Colonic mucosa (tissue), 4 donors: ENCODE measurements at regions not wholly inside any gene's neighbourhood (a gene's known extent, or its start where the extent isn't known, plus 50 kb on each side); places are given as distances from the start of the nearest gene placed in this dataset.

Experiments used
- DNase-seq: peaks from one replicate; pipeline ENCODE4 v3.0.0-alpha.2; 2020
- H3K27ac ChIP-seq: fragments of 200-600 bp; one replicate; pipeline ENCODE4 v1.8.0; 2021
- H3K27me3 ChIP-seq: fragments of 200-600 bp; one replicate; pipeline ENCODE4 v1.8.0; 2021
- H3K36me3 ChIP-seq: fragments of 200-600 bp; one replicate; pipeline ENCODE4 v1.8.0; 2021
- H3K4me1 ChIP-seq: fragments of 200-600 bp; one replicate; pipeline ENCODE4 v1.8.0; 2021; ENCODE audit warnings: mild to moderate bottlenecking
- H3K4me3 ChIP-seq: fragments of 200-600 bp; one replicate; pipeline ENCODE4 v1.8.0; 2021
- H3K9ac ChIP-seq, 2 donors: one replicate each; pipeline ENCODE4 v1.7.0; 2013; ENCODE audit warnings: control low read depth in 2 of 2, low read depth in 2 of 2, low read length in 2 of 2
- H3K9me3 ChIP-seq: fragments of 200-600 bp; one replicate; pipeline ENCODE4 v1.8.0; 2021
- CTCF ChIP-seq: fragments of 200-600 bp; IDR thresholded peaks from one replicate; pipeline ENCODE4 v1.8.0; 2022; ENCODE audit warnings: antibody characterized with exemption, mild to moderate bottlenecking
- intact Hi-C: fragments of 100-400 bp; cut with DNase I; formaldehyde crosslinking; loops from one replicate; pipeline ENCODE4 v1.14.1; 2022
- donor health status: healthy.
- donor health status: DM: no; HTN: no; CAD: no.
- donor health status: DM: no; HTN: no; CAD: no.

GRCh38 chr19:33905473-33905936 is 108.8 kb downstream of the KCTD15 start:
- no peak for TF ChIP-seq CTCF
- DNase-seq, result peak; percentile 29
- H3K4me3 ChIP-seq, result peak overlapping the region; percentile 45
- peak overlapping the region; percentile 57 for H3K27ac ChIP-seq
- H3K27me3 ChIP-seq, result peaks cover 5% of the 10 kb centered on the region
- intact Hi-C loops, result no loop called here
- H3K9ac ChIP-seq, result peak overlapping the region; percentile 79 to 90
- H3K4me1 ChIP-seq, result peaks cover 15% of the 10 kb centered on the region
- H3K9me3 ChIP-seq, result no peaks in the 10 kb centered on the region
- no peaks in the 10 kb centered on the region for H3K36me3 ChIP-seq

DNA sequence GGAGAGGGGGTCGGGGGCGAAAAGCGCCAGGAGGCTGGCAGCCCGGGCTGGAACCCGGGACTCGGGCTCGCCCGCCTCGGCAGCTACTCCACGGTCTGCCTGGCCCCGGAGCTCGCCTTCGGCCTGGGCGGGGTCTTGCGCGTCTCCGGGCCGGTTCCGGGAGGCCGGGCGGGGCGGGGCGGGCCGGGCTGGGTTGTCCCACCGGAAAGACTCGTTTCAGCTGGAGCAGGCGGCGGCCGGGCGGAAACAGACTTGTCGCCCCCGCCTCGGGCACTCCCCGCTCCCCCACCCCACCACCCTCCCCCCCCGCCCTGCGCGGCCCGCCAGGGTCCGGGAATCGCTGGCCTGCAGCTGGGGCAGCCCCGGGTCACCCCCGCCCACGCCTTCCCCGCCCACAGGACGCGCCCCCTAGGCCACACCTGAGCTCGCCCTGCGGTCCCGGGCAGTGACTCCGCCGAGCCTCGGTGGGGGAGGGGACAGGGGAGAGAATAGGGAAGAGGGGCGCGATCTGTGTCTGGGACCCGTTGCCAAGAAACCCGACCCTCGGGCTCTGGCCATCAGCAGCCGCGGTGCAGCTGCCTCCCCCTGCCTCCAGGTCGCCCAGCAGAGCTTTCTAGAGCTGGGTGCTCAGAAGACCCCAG is 109.4 kb downstream of the KCTD15 start:
- Histone ChIP-seq H3K4me3 (peak overlapping the region; percentile 45), H3K27ac (peak overlapping the region; percentile 57), H3K4me1 (peaks cover 15% of the 10 kb centered on the region), H3K27me3 (peaks cover 5% of the 10 kb centered on the region), H3K9ac (peak overlapping the region; percentile 79 to 90), H3K9me3 (no peaks in the 10 kb centered on the region), H3K36me3 (no peaks in the 10 kb centered on the region)
- intact Hi-C loops, result no loop called here
- no peak for TF ChIP-seq CTCF
- peak; percentile 85 for DNase-seq

DNA sequence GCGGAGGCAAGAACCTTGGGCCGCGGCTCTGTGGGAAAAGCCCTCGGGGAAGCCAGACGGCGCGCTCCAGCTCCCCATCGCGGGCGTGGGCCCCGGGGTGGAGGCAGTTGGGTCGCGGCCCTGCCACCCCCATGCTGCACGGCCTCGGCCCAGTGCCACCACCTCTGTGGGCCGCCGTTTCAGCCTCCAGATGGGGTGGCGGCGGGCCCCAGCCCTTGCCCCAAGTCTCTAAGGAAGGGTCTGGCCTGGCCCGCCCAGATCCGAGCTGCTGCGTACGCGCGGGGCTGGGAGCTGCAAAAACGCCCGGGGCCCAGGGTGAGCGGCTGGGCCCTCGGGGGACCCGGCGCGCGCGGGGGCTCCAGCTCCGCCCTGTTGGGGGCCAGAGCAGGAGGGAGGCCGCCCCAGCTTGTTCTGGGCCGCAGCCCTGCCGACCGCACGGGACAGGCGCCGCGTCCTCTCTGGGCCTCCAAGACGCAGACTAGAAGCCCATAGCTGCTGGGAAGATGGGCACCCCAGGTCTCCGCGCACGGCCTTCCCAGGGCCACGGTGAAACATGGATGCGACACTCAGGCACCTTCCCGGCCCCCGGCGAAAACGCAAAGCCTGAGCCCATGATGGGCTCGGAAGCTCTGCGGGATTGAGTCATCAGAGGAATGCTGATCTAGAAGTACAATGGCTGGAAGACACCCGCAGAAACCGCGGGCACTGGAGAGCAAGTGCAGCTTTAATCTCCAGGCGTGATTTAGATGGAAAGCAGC is 110.1 kb downstream of the KCTD15 start:
- H3K9ac ChIP-seq, result peak overlapping the region in 1 of 2 donors; percentile 16
- no peak for DNase-seq
- peaks cover 15% of the 10 kb centered on the region for H3K4me1 ChIP-seq
- TF ChIP-seq CTCF, result no peak
- H3K9me3 ChIP-seq, result no peaks in the 10 kb centered on the region
- peak overlapping the region; percentile 45 for H3K4me3 ChIP-seq
- intact Hi-C loops, result no loop called here
- peaks cover 5% of the 10 kb centered on the region for H3K27me3 ChIP-seq
- no peak overlapping the region for H3K27ac ChIP-seq
- no peaks in the 10 kb centered on the region for H3K36me3 ChIP-seq

- Histone ChIP-seq H3K27ac (no peak overlapping the region), H3K36me3 (no peaks in the 10 kb centered on the region), H3K9me3 (no peaks in the 10 kb centered on the region), H3K4me3 (no peak overlapping the region), H3K27me3 (peaks cover 5% of the 10 kb centered on the region), H3K9ac (no peak overlapping the region), H3K4me1 (peaks cover 4% of the 10 kb centered on the region)
- DNase-seq, result no peak
- intact Hi-C loops, result no loop called here
- no peak for TF ChIP-seq CTCF
Observed at GRCh38 chr19:33910922-33911321, 114.3 kb downstream of the KCTD15 start.

DNA sequence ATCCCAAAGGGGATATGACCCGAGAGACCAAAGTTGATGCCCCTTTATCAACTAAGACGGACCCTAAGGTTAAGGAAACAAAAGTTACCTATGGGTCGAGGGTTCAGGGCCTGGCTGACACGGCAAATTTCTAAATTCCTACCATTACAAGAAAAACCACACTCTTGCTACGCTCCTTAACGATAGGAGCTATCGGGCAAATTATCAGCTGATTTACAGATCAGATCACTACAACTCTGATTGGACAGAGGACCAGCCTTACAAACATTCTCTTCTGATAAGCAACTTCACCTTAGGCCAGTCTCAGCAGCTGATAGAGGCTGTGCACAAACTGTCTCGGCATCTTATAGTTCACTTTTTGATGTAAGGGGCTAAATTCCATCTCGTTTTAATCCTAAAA is 117.9 kb downstream of the KCTD15 start:
- intact Hi-C loops, result no loop called here
- Histone ChIP-seq H3K9me3 (no peaks in the 10 kb centered on the region), H3K4me1 (no peaks in the 10 kb centered on the region), H3K9ac (no peak overlapping the region), H3K27me3 (no peaks in the 10 kb centered on the region), H3K4me3 (no peak overlapping the region), H3K27ac (no peak overlapping the region), H3K36me3 (no peaks in the 10 kb centered on the region)
- TF ChIP-seq CTCF, result no peak
- DNase-seq, result no peak
